ENCODE measurements at regions not wholly inside any gene's neighbourhood (a gene's known extent, or its start where the extent isn't known, plus 50 kb on each side); places are given as distances from the start of the nearest gene placed in this dataset.

DNA sequence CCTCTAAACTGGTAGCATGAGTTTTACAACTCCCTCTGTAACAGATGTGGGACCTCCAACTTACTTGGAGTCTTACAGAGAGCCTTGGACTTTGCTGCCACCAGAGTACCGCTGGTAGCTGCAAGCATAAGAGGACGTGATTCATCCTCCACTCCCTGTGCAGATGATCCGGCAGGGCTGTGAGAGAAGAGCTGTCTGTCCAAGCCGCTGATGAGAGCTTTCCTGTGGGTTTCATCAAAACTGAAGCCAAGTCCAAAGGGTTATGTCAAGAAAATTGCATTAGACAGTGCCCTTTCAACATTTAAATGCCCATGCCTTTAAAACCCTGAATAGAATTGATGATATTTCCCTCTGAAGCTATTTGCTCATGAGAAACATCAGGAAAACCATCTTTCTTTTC lies 85.8 kb downstream of the LLPH start:
- no peak overlapping the region for H3K27ac ChIP-seq (ENCODE audit: low read depth, low read length)
- no peaks in the 10 kb centered on the region for H3K4me1 ChIP-seq (ENCODE audit: control insufficient read depth, insufficient read depth, low read length)
- H3K4me3 ChIP-seq (ENCODE audit: low read depth, low read length): no peak overlapping the region
- no peaks in the 10 kb centered on the region for H3K27me3 ChIP-seq (ENCODE audit: control insufficient read depth, insufficient read depth, low read length)
- H3K36me3 ChIP-seq (ENCODE audit: control insufficient read depth, insufficient read depth, low read length): no peaks in the 10 kb centered on the region
- no peaks in the 10 kb centered on the region for H3K9me3 ChIP-seq (ENCODE audit: control insufficient read depth, insufficient read depth, low read length)
- H3K9ac ChIP-seq (ENCODE audit: low read depth, low read length): no peak overlapping the region

DNA sequence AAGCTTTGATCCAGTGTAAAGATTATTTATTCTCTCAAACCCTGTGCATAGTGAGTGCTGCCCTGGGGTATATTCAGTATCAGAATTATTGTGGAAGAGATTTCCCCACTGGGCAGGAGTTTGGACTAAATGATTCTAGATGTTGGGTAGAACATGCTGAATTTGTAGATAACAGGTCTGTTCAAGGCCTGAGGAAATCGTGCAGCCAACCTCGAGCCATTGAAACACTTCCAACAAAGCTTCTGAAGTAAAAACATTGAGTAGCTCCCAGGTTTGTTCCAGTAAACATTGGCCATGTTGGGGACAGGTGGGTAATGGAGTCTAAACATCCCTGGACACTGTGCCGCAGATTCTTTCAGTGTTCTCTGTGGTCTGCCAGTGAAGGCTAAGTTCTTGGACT lies 87.5 kb downstream of the LLPH start:
- Histone ChIP-seq H3K27me3 (ENCODE audit: control insufficient read depth, insufficient read depth, low read length) (no peaks in the 10 kb centered on the region), H3K4me3 (ENCODE audit: low read depth, low read length) (no peak overlapping the region), H3K9me3 (ENCODE audit: control insufficient read depth, insufficient read depth, low read length) (no peaks in the 10 kb centered on the region), H3K36me3 (ENCODE audit: control insufficient read depth, insufficient read depth, low read length) (no peaks in the 10 kb centered on the region), H3K4me1 (ENCODE audit: control insufficient read depth, insufficient read depth, low read length) (no peaks in the 10 kb centered on the region), H3K9ac (ENCODE audit: low read depth, low read length) (no peak overlapping the region), H3K27ac (ENCODE audit: low read depth, low read length) (no peak overlapping the region)

DNA sequence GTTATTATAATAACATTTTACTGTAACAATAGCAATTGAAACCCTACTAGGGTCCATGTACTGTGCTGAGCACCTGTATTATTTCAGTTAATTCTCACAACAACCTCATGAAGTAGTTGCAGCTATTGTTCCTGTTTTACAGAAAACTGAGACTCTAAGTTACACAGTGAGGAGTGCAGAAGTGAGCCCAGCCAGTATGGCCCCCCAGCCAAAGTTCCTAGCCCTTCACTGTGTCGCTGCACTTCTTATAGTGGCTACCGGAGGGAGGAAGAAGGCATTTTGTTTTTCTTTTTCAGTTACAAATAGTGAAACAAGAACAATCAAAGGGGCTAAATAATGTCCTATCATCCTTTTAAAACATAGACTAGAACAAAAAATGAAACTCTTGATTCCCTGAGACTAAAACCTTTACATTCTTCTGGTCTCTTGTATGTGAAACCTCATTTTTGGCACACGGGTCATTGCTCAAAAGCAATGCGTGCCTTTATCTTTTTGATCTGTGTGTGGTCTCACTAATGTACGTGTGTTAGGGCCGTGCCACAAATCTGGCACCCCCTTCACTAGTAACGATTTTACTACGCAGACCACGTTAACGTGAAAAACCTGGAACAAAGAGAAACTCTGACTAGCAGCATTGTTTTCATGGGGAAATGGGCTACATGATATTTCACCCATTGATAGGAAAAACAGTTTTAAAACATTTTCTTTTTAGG lies 88.7 kb downstream of the LLPH start:
- Histone ChIP-seq H3K4me1 (ENCODE audit: control insufficient read depth, insufficient read depth, low read length) (no peaks in the 10 kb centered on the region), H3K27ac (ENCODE audit: low read depth, low read length) (no peak overlapping the region), H3K36me3 (ENCODE audit: control insufficient read depth, insufficient read depth, low read length) (no peaks in the 10 kb centered on the region), H3K9me3 (ENCODE audit: control insufficient read depth, insufficient read depth, low read length) (no peaks in the 10 kb centered on the region), H3K9ac (ENCODE audit: low read depth, low read length) (no peak overlapping the region), H3K4me3 (ENCODE audit: low read depth, low read length) (no peak overlapping the region), H3K27me3 (ENCODE audit: control insufficient read depth, insufficient read depth, low read length) (no peaks in the 10 kb centered on the region)

DNA sequence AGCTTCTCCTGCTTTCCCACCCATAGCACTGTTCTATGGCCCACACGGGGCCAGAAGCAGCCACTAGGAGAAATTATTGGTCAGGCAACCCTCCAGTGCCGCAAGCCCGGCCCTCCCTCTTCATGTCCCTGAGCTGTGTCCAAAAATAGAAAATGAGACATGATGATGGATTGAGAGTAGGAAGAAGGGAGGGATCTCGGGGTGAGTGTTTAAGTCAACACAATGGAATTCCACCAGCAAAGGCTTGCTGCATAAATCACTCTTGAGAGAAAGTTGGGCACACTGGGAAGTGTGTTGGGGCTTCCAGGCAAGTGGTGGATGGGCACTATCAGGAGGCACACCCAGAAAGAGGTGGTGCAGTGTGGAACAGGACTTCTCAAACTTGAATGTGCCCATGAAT lies 94.2 kb downstream of the LLPH start:
- no peak overlapping the region for H3K4me3 ChIP-seq (ENCODE audit: low read depth, low read length)
- H3K9ac ChIP-seq (ENCODE audit: low read depth, low read length): no peak overlapping the region
- no peaks in the 10 kb centered on the region for H3K36me3 ChIP-seq (ENCODE audit: control insufficient read depth, insufficient read depth, low read length)
- no peaks in the 10 kb centered on the region for H3K27me3 ChIP-seq (ENCODE audit: control insufficient read depth, insufficient read depth, low read length)
- H3K27ac ChIP-seq (ENCODE audit: low read depth, low read length): no peak overlapping the region
- H3K9me3 ChIP-seq (ENCODE audit: control insufficient read depth, insufficient read depth, low read length): no peaks in the 10 kb centered on the region
- H3K4me1 ChIP-seq (ENCODE audit: control insufficient read depth, insufficient read depth, low read length): no peaks in the 10 kb centered on the region

DNA sequence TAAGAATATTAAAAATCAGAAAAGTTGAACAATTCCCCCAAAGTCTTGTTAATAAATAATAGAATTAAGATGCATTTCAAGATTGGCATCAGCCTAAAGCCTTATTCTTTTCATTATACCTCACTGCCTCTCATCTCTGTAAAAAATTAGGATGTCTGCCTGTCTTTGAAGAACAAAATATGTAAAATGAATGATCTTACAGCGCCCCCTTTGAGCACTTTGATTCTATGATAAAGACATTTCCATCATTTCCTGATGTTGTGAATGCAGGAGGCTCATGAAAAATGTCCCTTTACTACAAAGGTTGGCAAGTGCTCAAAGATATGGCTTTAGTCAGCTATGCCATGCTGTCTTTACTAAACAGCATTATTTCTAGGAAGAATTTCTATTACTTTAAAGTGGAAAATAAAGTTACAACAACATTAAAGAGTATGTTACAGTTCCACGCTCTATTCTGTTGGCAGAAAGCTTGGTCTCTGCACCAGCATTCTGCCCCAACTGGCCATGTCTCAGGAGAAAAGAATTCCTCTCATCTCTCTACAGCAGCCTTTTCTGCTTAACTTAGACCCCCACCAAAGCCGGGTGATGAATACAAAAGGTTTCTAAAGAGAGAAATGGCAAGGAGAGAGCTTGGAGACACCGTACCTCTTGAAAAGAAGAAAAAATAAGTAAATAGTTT lies 95.1 kb downstream of the LLPH start:
- no peaks in the 10 kb centered on the region for H3K27me3 ChIP-seq (ENCODE audit: control insufficient read depth, insufficient read depth, low read length)
- H3K4me3 ChIP-seq (ENCODE audit: low read depth, low read length): no peak overlapping the region
- H3K4me1 ChIP-seq (ENCODE audit: control insufficient read depth, insufficient read depth, low read length): no peaks in the 10 kb centered on the region
- no peak overlapping the region for H3K9ac ChIP-seq (ENCODE audit: low read depth, low read length)
- H3K36me3 ChIP-seq (ENCODE audit: control insufficient read depth, insufficient read depth, low read length): no peaks in the 10 kb centered on the region
- H3K9me3 ChIP-seq (ENCODE audit: control insufficient read depth, insufficient read depth, low read length): no peaks in the 10 kb centered on the region
- no peak overlapping the region for H3K27ac ChIP-seq (ENCODE audit: low read depth, low read length)

GRCh38 chr12:66033151-66033550 lies 97.4 kb downstream of the LLPH start:
- H3K36me3 ChIP-seq (ENCODE audit: control insufficient read depth, insufficient read depth, low read length): no peaks in the 10 kb centered on the region
- H3K9ac ChIP-seq (ENCODE audit: low read depth, low read length): no peak overlapping the region
- H3K27me3 ChIP-seq (ENCODE audit: control insufficient read depth, insufficient read depth, low read length): no peaks in the 10 kb centered on the region
- H3K4me1 ChIP-seq (ENCODE audit: control insufficient read depth, insufficient read depth, low read length): no peaks in the 10 kb centered on the region; the same call in 1 of the 2 replicates
- H3K9me3 ChIP-seq (ENCODE audit: control insufficient read depth, insufficient read depth, low read length): no peaks in the 10 kb centered on the region
- no peak overlapping the region for H3K4me3 ChIP-seq (ENCODE audit: low read depth, low read length)
- H3K27ac ChIP-seq (ENCODE audit: low read depth, low read length): no peak overlapping the region

- H3K9ac ChIP-seq (ENCODE audit: low read depth, low read length): no peak overlapping the region
Observed at GRCh38 chr12:66032739-66033138, 97.8 kb downstream of the LLPH start.

DNA sequence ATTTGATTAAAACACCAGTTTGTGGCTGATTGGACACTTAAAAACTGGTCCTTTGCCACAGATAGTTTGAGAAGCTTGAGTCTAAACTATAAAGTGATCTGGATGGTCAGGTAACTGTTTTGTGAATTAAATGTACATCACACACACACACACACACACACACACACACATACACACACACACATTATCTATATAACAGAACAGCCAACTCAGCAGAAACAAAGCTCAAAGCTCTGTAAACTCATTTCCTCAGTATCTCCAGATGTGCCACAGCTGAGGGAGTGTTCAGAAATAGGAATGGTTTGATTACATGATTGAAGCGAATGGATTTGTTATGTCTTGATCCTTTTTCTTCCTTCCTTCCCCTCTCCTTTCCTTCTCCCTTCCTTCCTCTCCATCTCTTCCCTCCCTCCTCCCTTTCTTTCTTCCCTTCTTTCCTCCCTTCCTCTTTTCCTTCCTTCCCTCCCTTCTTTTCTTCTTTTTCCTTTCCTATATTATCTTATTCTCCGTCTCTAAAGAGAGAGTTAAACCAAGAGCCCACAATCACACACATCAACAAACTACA lies 100.3 kb downstream of the LLPH start:
- no peaks in the 10 kb centered on the region for H3K27me3 ChIP-seq (ENCODE audit: control insufficient read depth, insufficient read depth, low read length)
- H3K4me1 ChIP-seq (ENCODE audit: control insufficient read depth, insufficient read depth, low read length): no peaks in the 10 kb centered on the region; the same call in 1 of the 2 replicates
- H3K36me3 ChIP-seq (ENCODE audit: control insufficient read depth, insufficient read depth, low read length): no peaks in the 10 kb centered on the region
- no peak overlapping the region for H3K9ac ChIP-seq (ENCODE audit: low read depth, low read length)
- no peak overlapping the region for H3K27ac ChIP-seq (ENCODE audit: low read depth, low read length)
- no peaks in the 10 kb centered on the region for H3K9me3 ChIP-seq (ENCODE audit: control insufficient read depth, insufficient read depth, low read length)
- no peak overlapping the region for H3K4me3 ChIP-seq (ENCODE audit: low read depth, low read length)

More at GRCh38 chr12:66032739-66033138, 97.8 kb downstream of the LLPH start:
- Histone ChIP-seq H3K36me3 (ENCODE audit: control insufficient read depth, insufficient read depth, low read length) (no peaks in the 10 kb centered on the region), H3K4me1 (ENCODE audit: control insufficient read depth, insufficient read depth, low read length) (no peaks in the 10 kb centered on the region; the same call in 1 of the 2 replicates), H3K9me3 (ENCODE audit: control insufficient read depth, insufficient read depth, low read length) (no peaks in the 10 kb centered on the region), H3K4me3 (ENCODE audit: low read depth, low read length) (no peak overlapping the region), H3K27ac (ENCODE audit: low read depth, low read length) (no peak overlapping the region), H3K27me3 (ENCODE audit: control insufficient read depth, insufficient read depth, low read length) (no peaks in the 10 kb centered on the region)

DNA sequence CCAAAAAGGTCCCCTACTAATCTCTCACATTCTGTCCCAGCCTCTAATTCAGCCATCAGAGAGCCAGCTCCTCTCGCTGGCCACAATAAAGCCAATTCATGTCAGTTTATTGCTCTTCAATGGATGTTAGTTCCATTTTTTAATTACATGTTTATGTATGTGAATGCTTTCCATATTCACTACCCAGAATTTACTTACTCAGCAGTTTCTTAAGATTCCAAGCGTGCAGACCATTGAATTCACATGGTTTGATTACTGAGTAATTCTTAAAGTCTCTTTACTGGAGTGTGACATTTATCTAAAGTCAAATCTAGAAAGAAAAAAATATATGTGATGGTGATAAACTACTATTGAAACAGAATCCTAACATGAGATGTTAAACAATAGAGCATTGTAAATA lies 102.2 kb downstream of the LLPH start:
- Histone ChIP-seq H3K27me3 (ENCODE audit: control insufficient read depth, insufficient read depth, low read length) (no peaks in the 10 kb centered on the region), H3K9me3 (ENCODE audit: control insufficient read depth, insufficient read depth, low read length) (no peaks in the 10 kb centered on the region), H3K9ac (ENCODE audit: low read depth, low read length) (no peak overlapping the region), H3K27ac (ENCODE audit: low read depth, low read length) (no peak overlapping the region), H3K36me3 (ENCODE audit: control insufficient read depth, insufficient read depth, low read length) (no peaks in the 10 kb centered on the region), H3K4me1 (ENCODE audit: control insufficient read depth, insufficient read depth, low read length) (no peaks in the 10 kb centered on the region; the same call in 1 of the 2 replicates), H3K4me3 (ENCODE audit: low read depth, low read length) (no peak overlapping the region)

- no peak overlapping the region for H3K9ac ChIP-seq (ENCODE audit: low read depth, low read length)
- H3K36me3 ChIP-seq (ENCODE audit: control insufficient read depth, insufficient read depth, low read length): no peaks in the 10 kb centered on the region
- H3K4me1 ChIP-seq (ENCODE audit: control insufficient read depth, insufficient read depth, low read length): no peaks in the 10 kb centered on the region; the same call in 1 of the 2 replicates
- H3K27ac ChIP-seq (ENCODE audit: low read depth, low read length): no peak overlapping the region
- no peak overlapping the region for H3K4me3 ChIP-seq (ENCODE audit: low read depth, low read length)
- H3K27me3 ChIP-seq (ENCODE audit: control insufficient read depth, insufficient read depth, low read length): no peaks in the 10 kb centered on the region
- H3K9me3 ChIP-seq (ENCODE audit: control insufficient read depth, insufficient read depth, low read length): no peaks in the 10 kb centered on the region
Observed at GRCh38 chr12:66025477-66025876, 105.1 kb downstream of the LLPH start.

GRCh38 chr12:66024949-66025348 lies 105.6 kb downstream of the LLPH start:
- H3K4me3 ChIP-seq (ENCODE audit: low read depth, low read length): no peak overlapping the region
- no peaks in the 10 kb centered on the region; the same call in 1 of the 2 replicates for H3K4me1 ChIP-seq (ENCODE audit: control insufficient read depth, insufficient read depth, low read length)
- no peak overlapping the region for H3K9ac ChIP-seq (ENCODE audit: low read depth, low read length)
- no peaks in the 10 kb centered on the region for H3K27me3 ChIP-seq (ENCODE audit: control insufficient read depth, insufficient read depth, low read length)
- no peak overlapping the region for H3K27ac ChIP-seq (ENCODE audit: low read depth, low read length)
- H3K36me3 ChIP-seq (ENCODE audit: control insufficient read depth, insufficient read depth, low read length): no peaks in the 10 kb centered on the region
- no peaks in the 10 kb centered on the region for H3K9me3 ChIP-seq (ENCODE audit: control insufficient read depth, insufficient read depth, low read length)
